Cardiac fibroblast (primary cell): ENCODE measurements at regions not wholly inside any gene's neighbourhood (a gene's known extent, or its start where the extent isn't known, plus 50 kb on each side); places are given as distances from the start of the nearest gene placed in this dataset.
A peak's percentile ranks its signal among the peaks of the same experiment; 100 is the strongest.

ENCODE experiments used
- DNase-seq, 2 donors: peaks; one replicate each; pipeline versions ENCODE4 v3.0.0 to v3.0.0-alpha.2; 2010; ENCODE audit warnings: low read depth in 2 of 2
- H3K4me3 ChIP-seq, 2 donors: replicated peaks in 1 of 2; 1 replicate in 1 of 2; 2 replicates in 1 of 2; pipeline ENCODE4 v1.5.1; 2011; ENCODE audit warnings: low read depth in 2 of 2, low read length in 2 of 2, mild to moderate bottlenecking in 2 of 2, moderate library complexity in 1 of 2
- CTCF ChIP-seq: IDR thresholded peaks from one replicate; pipeline ENCODE4 v1.5.1; 2011; ENCODE audit warnings: low read depth, mild to moderate bottlenecking, low read length, inconsistent platforms

GRCh38 chr1:222326006-222326709, 221.7 kb downstream of the HHIPL2 start:
- no peak for DNase-seq
- no peak for TF ChIP-seq CTCF
- no peak overlapping the region for H3K4me3 ChIP-seq

- no peak for DNase-seq
- H3K4me3 ChIP-seq: no peak overlapping the region
- no peak for TF ChIP-seq CTCF
These were observed 222.4 kb downstream of the HHIPL2 start for GRCh38 chr1:222325506-222325905.

- H3K4me3 ChIP-seq: no peak overlapping the region
- DNase-seq: no peak
- TF ChIP-seq CTCF: no peak
These were observed 233.1 kb downstream of the HHIPL2 start for GRCh38 chr1:222314839-222315238.

- TF ChIP-seq CTCF: no peak
These were observed 237.1 kb downstream of the HHIPL2 start for GRCh38 chr1:222310836-222311235.

GRCh38 chr1:222307621-222308020, 240.3 kb downstream of the HHIPL2 start:
- TF ChIP-seq CTCF: no peak
- no peak overlapping the region for H3K4me3 ChIP-seq
- no peak for DNase-seq

More at GRCh38 chr1:222310836-222311235, 237.1 kb downstream of the HHIPL2 start:
- no peak overlapping the region for H3K4me3 ChIP-seq
- DNase-seq: peak in 1 of 2 donors; percentile 40

GRCh38 chr1:222306512-222306911, 241.4 kb downstream of the HHIPL2 start:
- no peak overlapping the region for H3K4me3 ChIP-seq
- no peak for DNase-seq
- no peak for TF ChIP-seq CTCF

- H3K4me3 ChIP-seq: no peak overlapping the region
- DNase-seq: no peak
- no peak for TF ChIP-seq CTCF
These were observed 241.9 kb downstream of the HHIPL2 start for GRCh38 chr1:222306011-222306410.
